ENCODE measurements at regions not wholly inside any gene's neighbourhood (a gene's known extent, or its start where the extent isn't known, plus 50 kb on each side); places are given as distances from the start of the nearest gene placed in this dataset.

GRCh38 chr12:125402874-125403789, 337.9 kb downstream of the AACS start:
- CTCF ChIA-PET, result interaction anchor here (0.8 to 3.1 kb wide), 4 partner anchors 11 to 220 kb away, joined by 3 to 11 read pairs (median 4); no protein-coding TSS in a partner anchor

DNA sequence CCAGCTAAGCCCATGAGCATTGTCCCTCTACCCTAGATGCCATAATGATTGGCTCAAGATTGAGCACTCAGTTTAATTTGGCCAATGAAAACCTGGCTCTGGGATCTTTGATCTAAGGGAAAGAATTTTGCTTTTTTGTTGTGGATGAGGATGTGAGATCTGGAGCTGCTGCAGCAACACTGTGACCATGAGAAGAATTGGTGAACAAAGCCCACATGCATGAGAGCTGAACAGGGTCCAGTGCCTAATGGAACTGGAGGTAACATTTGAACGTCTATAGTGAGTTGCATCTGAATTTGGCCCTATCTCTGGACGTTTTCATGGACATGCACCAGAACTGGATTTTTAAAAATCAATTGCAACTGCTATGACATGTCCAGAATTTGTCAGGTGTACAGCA, 338.6 kb downstream of the AACS start:
- no peak for DNase-seq (ENCODE audit: low read depth)
- POLR2A ChIA-PET, result no interaction called here
- no peak overlapping the region for H3K4me3 ChIP-seq (ENCODE audit: low read depth, low read length)
- CTCF ChIA-PET, result interaction anchor here (0.8 to 3.1 kb wide), 3 partner anchors 12 to 221 kb away, joined by 3 to 11 read pairs (median 4); no protein-coding TSS in a partner anchor
- H3K36me3 ChIP-seq (ENCODE audit: control insufficient read depth, insufficient read depth, low read length), result no peaks in the 10 kb centered on the region
- no peaks in the 10 kb centered on the region for H3K27me3 ChIP-seq (ENCODE audit: control insufficient read depth, insufficient read depth, low read length)
- no peak for TF ChIP-seq CTCF (IDR thresholded peaks at IDR 0.05; ENCODE audit: insufficient read depth, low read depth, low read length)

More at GRCh38 chr12:125402874-125403789, 337.9 kb downstream of the AACS start:
- Histone ChIP-seq H3K36me3 (ENCODE audit: control insufficient read depth, insufficient read depth, low read length) (no peaks in the 10 kb centered on the region), H3K4me3 (ENCODE audit: low read depth, low read length) (no peak overlapping the region), H3K27me3 (ENCODE audit: control insufficient read depth, insufficient read depth, low read length) (no peaks in the 10 kb centered on the region)
- no peak for DNase-seq (ENCODE audit: low read depth)
- POLR2A ChIA-PET, result no interaction called here
- TF ChIP-seq CTCF (IDR thresholded peaks at IDR 0.05; ENCODE audit: insufficient read depth, low read depth, low read length), result peak; percentile 36

GRCh38 chr12:125406131-125406530, 340.9 kb downstream of the AACS start:
- Histone ChIP-seq H3K36me3 (ENCODE audit: control insufficient read depth, insufficient read depth, low read length) (no peaks in the 10 kb centered on the region), H3K4me3 (ENCODE audit: low read depth, low read length) (no peak overlapping the region), H3K27me3 (ENCODE audit: control insufficient read depth, insufficient read depth, low read length) (no peaks in the 10 kb centered on the region)
- ChIA-PET POLR2A (no interaction called here), CTCF (no interaction called here)
- no peak for TF ChIP-seq CTCF (IDR thresholded peaks at IDR 0.05; ENCODE audit: insufficient read depth, low read depth, low read length)
- no peak for DNase-seq (ENCODE audit: low read depth)

- Histone ChIP-seq H3K4me3 (ENCODE audit: low read depth, low read length) (no peak overlapping the region), H3K36me3 (ENCODE audit: control insufficient read depth, insufficient read depth, low read length) (no peaks in the 10 kb centered on the region), H3K27me3 (ENCODE audit: control insufficient read depth, insufficient read depth, low read length) (no peaks in the 10 kb centered on the region)
- no peak for DNase-seq (ENCODE audit: low read depth)
- TF ChIP-seq CTCF (IDR thresholded peaks at IDR 0.05; ENCODE audit: insufficient read depth, low read depth, low read length), result no peak
- ChIA-PET POLR2A (no interaction called here), CTCF (no interaction called here)
Observed at GRCh38 chr12:125408718-125409117, 343.5 kb downstream of the AACS start.

- DNase-seq (ENCODE audit: low read depth), result no peak
- ChIA-PET CTCF (interaction anchor here (0.7 kb wide), 1 partner anchor 23 kb away, joined by 3 read pairs; no protein-coding TSS in a partner anchor), POLR2A (no interaction called here)
- no peak overlapping the region for H3K4me3 ChIP-seq (ENCODE audit: low read depth, low read length)
- H3K27me3 ChIP-seq (ENCODE audit: control insufficient read depth, insufficient read depth, low read length), result no peaks in the 10 kb centered on the region
- H3K36me3 ChIP-seq (ENCODE audit: control insufficient read depth, insufficient read depth, low read length), result no peaks in the 10 kb centered on the region
- no peak for TF ChIP-seq CTCF (IDR thresholded peaks at IDR 0.05; ENCODE audit: insufficient read depth, low read depth, low read length)
Observed at GRCh38 chr12:125412506-125412905, 347.3 kb downstream of the AACS start.
